Mammary epithelial cell (primary cell): ENCODE measurements at regions not wholly inside any gene's neighbourhood (a gene's known extent, or its start where the extent isn't known, plus 50 kb on each side); places are given as distances from the start of the nearest gene placed in this dataset.

ENCODE experiments used
- CTCF ChIP-seq, 2 donors: IDR thresholded peaks in 1 of 2; conservative IDR thresholded peaks in 1 of 2; 2 replicates each; pipeline ENCODE4 v1.5.1; 2011 to 2012; ENCODE audit warnings: inconsistent platforms in 2 of 2, low read length in 2 of 2, mild to moderate bottlenecking in 2 of 2, control low read depth in 1 of 2, low read depth in 1 of 2; ENCODE audit not compliant: insufficient read depth in 1 of 2; ENCODE audit errors: extremely low read depth in 1 of 2
- EZH2 ChIP-seq: IDR thresholded peaks from 2 replicates; pipeline ENCODE4 v1.6.1; 2012; ENCODE audit warnings: low read length, inconsistent platforms, borderline replicate concordance

- no peak for TF ChIP-seq CTCF (conservative IDR thresholded peaks at IDR 0.05 in 1 of 2, IDR thresholded peaks at IDR 0.05 in 1 of 2; ENCODE audit: extremely low read depth in 1 of 2, insufficient read depth in 1 of 2, low read depth in 1 of 2, low read length in 2 of 2)
- TF ChIP-seq EZH2, result no peak
These were observed 337.7 kb downstream of the C12orf75 start for GRCh38 chr12:105667973-105668743.
